WTC11 (cell line): ENCODE measurements at regions not wholly inside any gene's neighbourhood (a gene's known extent, or its start where the extent isn't known, plus 50 kb on each side); places are given as distances from the start of the nearest gene placed in this dataset.

Experiments used
- CREB1 ChIP-seq: sonication (generic); formaldehyde crosslinking; IDR thresholded peaks from 2 replicates; pipeline ENCODE4 v1.8.0; 2023; ENCODE audit warnings: mild to moderate bottlenecking, missing genetic modification reagents
- CREM ChIP-seq: sonication (generic); formaldehyde crosslinking; IDR thresholded peaks from 2 replicates; pipeline ENCODE4 v1.8.1; 2022; ENCODE audit warnings: mild to moderate bottlenecking, missing genetic modification reagents, moderate library complexity
- CTCF ChIP-seq: fragments of 200-600 bp; IDR thresholded peaks from 2 replicates; pipeline ENCODE4 v1.8.0; 2022; ENCODE audit warnings: antibody characterized with exemption
- ELF4 ChIP-seq: sonication (generic); formaldehyde crosslinking; IDR thresholded peaks from 2 replicates; pipeline ENCODE4 v1.8.1; 2022; ENCODE audit warnings: low read depth, mild to moderate bottlenecking, moderate library complexity, missing genetic modification reagents
- ETV6 ChIP-seq: sonication (generic); formaldehyde crosslinking; IDR thresholded peaks from 2 replicates; pipeline ENCODE4 v1.8.1; 2022; ENCODE audit warnings: mild to moderate bottlenecking, missing genetic modification reagents
- FOXP1 ChIP-seq: sonication (generic); formaldehyde crosslinking; IDR thresholded peaks from 2 replicates; pipeline ENCODE4 v1.8.0; 2022; ENCODE audit warnings: missing genetic modification reagents, mild to moderate bottlenecking, moderate library complexity, borderline replicate concordance
- GABPB1 ChIP-seq: sonication (generic); formaldehyde crosslinking; IDR thresholded peaks from 2 replicates; pipeline ENCODE4 v1.8.1; 2023; ENCODE audit warnings: mild to moderate bottlenecking, missing genetic modification reagents
- IRF1 ChIP-seq: sonication (generic); formaldehyde crosslinking; IDR thresholded peaks from 2 replicates; pipeline ENCODE4 v1.8.0; 2023; ENCODE audit warnings: missing genetic modification reagents
- JUN ChIP-seq: sonication (generic); formaldehyde crosslinking; IDR thresholded peaks from 2 replicates; pipeline ENCODE4 v1.8.0; 2023; ENCODE audit warnings: mild to moderate bottlenecking, missing genetic modification reagents
- NFE2L1 ChIP-seq: sonication (generic); formaldehyde crosslinking; IDR thresholded peaks from 2 replicates; pipeline ENCODE4 v1.8.1; 2023; ENCODE audit warnings: missing genetic modification reagents
- TF ChIP-seq, protein P1 (sequence below): sonication (generic); formaldehyde crosslinking; conservative IDR thresholded peaks from 2 replicates; pipeline ENCODE4 v1.8.1; 2022; ENCODE audit warnings: mild to moderate bottlenecking, missing genetic modification reagents
- TF ChIP-seq, protein P2 (sequence below): sonication (generic); formaldehyde crosslinking; IDR thresholded peaks from 2 replicates; pipeline ENCODE4 v1.8.0; 2022; ENCODE audit warnings: mild to moderate bottlenecking, missing genetic modification reagents

DNA sequence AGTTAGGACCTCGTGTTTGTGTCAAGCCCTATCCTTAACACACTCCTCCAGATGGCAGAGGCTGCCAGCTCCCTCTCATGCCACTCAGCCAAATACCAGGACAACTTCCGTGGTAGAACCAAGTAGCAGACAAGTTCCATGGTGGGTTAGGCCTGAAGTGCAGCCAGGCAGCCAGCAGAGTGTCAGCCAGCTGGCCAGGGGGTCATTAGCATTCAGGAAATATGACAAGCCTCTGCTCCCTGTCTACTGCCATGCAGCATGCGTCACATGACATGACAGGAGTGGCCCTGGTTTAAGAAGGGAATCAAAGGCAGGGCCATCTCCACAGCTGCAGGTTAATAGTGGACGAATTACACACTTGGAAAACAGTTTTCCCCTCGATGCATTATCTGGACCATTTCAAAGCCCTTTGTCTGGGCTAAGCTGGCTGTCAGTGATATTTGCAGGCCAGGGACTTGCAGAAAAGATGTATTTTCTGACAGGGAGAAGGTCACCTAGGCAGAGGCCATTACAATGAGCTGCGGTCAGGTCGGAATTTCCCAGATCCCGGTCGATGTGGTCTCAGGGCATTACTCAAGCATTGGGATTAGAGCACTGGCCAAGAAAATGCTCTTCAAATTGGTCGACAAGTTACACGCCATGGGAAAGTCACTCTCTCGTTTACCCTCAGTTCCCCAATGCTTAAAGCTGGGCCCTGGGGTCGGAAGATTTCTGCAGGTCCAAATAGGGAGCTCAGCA lies 461.7 kb upstream of the CADM1 start:
- TF ChIP-seq CREM (no peak), CTCF (no peak), JUN (CRISPR knock-in tag) (no peak), GABPB1 (CRISPR knock-in tag) (no peak), FOXP1 (CRISPR knock-in tag) (no peak), IRF1 (CRISPR knock-in tag) (no peak), CREB1 (CRISPR knock-in tag) (no peak), ETV6 (CRISPR knock-in tag) (no peak), ELF4 (CRISPR knock-in tag) (no peak), NFE2L1 (CRISPR knock-in tag) (no peak)
- TF ChIP-seq, protein P1, sequence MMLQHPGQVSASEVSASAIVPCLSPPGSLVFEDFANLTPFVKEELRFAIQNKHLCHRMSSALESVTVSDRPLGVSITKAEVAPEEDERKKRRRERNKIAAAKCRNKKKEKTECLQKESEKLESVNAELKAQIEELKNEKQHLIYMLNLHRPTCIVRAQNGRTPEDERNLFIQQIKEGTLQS (CRISPR knock-in tag) = no peak
- TF ChIP-seq, protein P2, sequence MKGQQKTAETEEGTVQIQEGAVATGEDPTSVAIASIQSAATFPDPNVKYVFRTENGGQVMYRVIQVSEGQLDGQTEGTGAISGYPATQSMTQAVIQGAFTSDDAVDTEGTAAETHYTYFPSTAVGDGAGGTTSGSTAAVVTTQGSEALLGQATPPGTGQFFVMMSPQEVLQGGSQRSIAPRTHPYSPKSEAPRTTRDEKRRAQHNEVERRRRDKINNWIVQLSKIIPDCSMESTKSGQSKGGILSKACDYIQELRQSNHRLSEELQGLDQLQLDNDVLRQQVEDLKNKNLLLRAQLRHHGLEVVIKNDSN (CRISPR knock-in tag) = no peak
